ENCODE measurements at regions not wholly inside any gene's neighbourhood (a gene's known extent, or its start where the extent isn't known, plus 50 kb on each side); places are given as distances from the start of the nearest gene placed in this dataset.

DNA sequence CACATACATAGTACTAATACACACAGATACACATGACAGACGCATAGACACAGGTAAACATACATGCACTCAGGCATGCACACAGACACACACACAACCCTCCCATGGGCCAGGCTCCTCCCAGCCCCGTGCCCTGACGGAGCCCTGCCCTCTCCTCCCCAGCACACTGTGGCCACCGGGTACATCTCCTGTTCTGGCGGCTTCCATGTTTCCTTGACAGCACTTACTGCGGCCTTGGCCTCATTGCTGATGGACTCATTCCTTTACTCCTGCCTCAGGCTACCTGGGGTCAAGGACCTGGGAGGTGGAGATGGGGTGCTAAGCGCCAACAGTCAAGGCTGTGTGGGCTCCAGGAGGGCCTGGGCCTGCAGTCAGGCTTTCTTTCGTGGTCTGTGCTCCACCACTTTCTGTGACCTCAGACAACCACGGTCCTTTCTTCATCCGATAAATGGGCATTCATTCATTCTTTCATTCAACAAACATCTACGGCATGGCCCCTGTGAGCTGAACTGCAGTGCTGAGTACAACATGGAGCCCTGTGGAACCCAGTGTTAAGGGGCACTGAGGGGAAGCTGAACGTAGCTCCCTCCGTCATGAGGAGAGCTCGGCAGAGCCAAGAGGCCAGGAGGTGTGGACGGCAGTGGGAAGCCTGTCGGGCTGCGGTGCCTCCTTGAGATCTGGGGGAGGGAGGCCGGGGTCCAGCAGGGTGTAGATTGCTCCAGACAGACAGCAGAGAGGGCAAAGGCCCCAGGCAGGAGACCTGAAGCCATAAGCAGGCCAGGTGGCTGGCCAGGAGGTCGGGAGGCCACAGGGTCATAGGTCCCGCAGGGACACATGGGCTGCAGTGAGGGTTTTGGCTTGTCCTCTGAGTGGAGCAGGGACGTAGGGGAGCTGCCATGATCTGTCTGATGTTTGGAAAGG lies 190.4 kb upstream of the HDAC4 start:
- DNase-seq (ENCODE audit: low read depth in 2 of 2): no peak

DNA sequence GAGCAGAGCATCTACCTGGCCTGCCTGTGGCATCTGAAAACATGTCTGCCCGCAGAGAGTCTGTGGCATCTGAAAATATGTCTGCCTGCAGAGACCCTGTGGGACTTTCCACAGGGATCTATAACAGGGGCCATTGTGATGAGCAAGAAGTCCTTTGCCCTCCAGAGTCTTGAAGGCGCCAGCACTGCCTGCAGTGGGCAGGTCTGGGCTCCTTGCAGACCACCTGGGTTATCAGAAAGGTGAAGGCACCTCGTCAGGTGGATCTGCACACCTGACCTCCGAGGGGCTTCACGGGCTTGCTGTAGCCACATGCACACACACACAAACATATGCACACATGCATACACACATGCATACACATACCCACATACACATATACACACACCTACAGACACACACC lies 189.5 kb upstream of the HDAC4 start:
- DNase-seq (ENCODE audit: low read depth in 2 of 2): no peak

DNA sequence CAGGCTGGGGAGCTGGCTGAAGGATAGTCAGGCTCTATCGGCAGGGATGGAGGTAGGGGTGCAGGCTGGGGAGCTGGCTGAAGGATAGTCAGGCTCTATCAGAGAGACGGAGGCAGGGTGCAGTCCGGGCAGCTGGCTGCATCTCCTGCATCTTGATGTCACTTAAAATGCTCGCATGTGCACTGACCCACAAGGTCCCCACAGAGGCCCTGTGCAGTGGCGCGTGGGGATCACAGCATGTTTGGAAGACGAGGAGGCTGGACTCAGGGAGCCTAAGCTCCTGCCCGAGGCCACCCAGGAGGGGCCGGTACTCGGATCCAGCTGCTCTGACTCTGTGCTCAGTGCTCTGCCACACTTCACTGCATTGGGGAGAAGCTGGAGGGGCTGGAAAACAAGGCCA lies 189.0 kb upstream of the HDAC4 start:
- no peak for DNase-seq (ENCODE audit: low read depth in 2 of 2)

DNA sequence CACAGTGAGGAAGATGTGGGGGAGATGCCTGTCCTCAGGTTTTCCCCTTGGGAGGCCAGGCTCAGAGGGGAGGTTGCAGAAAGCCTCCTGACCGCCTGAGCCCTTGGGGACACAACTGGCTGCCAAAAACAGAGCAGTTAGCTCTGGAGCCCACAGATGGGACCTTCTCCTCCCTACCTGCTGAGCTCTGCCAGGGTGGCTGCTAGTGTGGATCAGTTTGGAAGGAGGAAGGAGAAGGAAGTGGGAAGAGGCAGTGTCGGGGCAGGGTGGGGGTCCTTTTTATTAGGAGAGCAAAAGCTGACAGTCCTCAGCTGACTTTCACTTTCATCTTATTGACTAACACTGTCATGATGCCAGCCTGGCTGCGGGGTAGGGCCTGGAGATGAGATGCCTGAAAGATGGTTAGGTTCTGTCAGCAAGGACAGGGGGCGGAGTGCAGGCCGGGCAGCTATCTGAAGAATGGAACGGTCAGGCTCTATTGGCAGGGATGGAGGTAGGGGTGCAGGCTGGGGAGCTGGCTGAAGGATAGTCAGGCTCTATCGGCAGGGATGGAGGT lies 188.5 kb upstream of the HDAC4 start:
- DNase-seq (ENCODE audit: low read depth in 2 of 2): no peak

DNA sequence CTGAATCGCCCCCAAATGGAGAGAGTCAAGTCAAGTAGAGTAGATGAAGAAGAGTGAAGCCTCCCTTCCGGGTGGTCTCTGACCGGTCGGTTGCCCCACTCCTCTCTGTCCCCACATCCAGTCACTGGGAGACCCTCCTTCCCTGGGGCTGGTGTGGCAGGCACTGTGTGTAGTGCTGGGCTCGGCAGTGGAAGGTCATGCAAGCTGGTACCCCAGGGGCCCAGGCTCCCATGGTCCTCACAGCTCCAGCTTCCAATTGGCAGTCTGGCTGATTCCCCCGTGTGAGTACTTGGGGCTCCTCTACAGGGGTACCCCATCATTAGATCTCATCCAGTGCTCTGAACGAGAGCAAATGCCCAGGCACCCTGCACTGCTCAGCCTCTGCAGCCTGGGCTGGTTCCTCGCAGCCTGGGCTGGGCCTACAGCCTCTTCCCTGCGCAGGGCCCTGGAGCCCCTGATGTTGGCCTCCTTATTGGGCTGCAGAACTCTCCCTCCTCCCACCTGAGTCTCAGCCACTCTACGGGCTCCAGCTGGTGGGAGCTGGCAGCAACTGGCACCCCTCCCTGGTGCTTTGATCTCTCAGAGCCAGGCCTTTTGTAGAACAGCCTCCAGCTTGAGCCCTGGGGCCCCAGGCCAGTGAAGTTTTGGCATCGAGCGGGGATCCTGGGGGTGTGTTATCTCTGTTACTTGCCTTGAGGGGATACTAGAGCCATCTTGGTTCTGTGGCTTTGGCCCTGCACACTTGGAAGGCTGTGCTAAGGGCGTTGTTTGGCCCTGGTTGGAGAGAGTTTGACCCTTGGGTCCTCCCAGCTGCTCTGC lies 187.8 kb upstream of the HDAC4 start:
- no peak for DNase-seq (ENCODE audit: low read depth in 2 of 2)

DNA sequence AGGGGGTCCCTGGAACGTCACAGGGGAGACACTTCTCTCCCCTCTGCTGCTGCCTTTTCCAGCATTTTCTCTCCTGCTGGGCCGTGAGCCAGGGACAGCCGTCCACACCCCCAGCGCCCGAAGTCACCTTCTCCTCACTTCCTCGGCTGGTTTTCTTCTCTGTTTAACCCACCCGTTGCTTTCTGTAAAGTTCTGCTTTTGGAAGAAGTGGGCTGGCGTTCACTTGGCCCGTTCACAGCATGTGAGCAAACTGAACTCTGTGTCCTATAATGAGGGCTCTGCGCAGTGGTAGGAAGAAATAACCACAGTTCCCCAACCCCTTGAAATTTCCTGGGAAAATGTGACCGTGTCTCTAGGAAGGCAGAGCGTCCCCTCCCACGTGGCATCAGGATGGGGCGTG lies 187.0 kb upstream of the HDAC4 start:
- DNase-seq (ENCODE audit: low read depth in 2 of 2): no peak

DNA sequence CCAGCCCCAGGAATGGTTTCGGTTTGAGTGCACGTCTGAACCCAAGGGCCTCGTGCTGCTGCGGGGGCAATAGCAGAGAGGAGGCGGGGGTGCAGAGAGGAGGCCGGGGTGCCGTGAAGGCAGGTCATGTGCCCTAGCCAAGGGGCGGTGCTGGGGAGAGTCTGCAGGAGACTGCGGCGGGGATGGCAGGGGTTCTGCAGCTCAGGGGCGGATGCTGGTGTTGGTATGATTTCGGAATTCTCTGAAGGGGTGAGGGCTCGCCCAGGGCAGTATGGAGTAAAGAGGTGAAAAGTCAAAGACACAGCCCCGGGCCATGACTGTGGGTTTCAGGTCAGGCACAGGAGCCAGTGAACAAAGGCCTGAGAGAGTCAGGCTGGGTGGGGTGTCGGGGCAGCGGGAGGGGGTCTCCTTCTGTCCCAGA lies 186.5 kb upstream of the HDAC4 start:
- DNase-seq (ENCODE audit: low read depth in 2 of 2): no peak

DNA sequence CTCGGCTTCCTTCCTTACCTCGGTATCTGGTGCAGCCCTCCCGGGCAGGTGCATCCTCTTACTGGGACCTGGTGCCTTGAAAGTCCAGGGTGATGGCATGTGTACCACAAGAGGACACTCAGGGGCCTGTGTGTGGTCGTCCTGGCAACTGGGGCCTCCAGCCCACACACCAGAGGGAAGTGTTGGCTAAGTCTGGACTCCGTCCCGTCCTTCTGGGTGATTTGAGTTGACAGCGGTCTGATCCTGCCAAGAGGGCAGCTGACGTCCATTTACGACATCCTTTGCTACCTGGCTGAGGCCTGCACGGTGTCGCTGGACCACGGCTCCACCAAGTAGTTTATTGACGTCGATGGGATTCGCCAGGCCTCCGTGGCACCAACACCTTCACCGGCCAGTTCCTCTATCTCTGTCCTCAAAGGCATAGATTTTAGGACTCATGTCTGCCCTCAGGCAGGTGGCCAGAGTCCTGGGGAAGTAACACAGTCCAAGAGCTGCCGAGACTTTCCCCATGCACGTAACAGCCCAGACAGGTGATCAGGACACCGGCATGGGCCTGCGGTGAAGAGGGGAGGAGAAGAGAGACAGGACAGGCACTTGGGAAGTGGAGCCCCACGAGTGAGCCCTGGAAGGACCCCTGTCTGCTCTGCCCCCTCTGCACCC lies 186.0 kb upstream of the HDAC4 start:
- DNase-seq (ENCODE audit: low read depth in 2 of 2): no peak

DNA sequence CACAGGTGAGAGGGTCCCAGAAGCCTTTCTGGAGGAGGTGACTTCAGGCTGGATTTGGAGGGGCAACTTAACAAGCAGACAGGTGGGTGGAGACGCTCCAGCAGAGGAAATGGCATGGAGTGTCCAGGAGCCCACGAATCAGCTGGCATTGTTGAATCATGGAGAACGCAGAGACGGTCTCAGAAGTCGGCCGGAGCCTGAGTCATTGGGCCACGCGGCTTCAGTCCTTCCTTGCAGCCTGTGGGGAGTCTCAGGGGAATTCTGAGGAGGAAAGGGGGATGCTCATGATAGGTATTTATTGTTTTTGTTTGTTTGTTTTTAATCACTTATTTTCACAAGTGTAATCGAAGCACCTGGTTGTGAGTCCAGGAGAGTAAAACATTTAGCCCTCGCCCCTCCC lies 184.6 kb upstream of the HDAC4 start:
- no peak for DNase-seq (ENCODE audit: low read depth in 2 of 2)

DNA sequence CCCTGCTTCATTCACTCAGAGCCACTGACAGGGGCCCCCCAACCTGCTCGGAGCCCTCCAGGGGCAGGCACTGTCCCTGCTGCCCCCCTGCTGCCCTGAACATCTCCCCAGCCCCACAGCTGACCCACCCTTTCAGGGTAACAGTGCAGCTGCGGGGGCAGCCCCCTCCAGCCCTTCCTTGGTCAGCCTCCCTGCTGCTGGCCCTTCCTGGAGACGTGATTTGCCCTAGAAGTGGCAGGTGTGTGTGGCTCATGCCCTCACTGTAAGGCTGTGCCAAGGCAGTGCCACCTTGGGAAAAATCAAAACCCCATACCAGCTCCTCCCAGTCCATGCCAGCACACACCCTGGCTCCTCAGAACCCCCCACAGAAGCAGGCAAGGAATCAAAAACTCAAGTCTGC lies 184.2 kb upstream of the HDAC4 start:
- DNase-seq (ENCODE audit: low read depth in 2 of 2): no peak

DNA sequence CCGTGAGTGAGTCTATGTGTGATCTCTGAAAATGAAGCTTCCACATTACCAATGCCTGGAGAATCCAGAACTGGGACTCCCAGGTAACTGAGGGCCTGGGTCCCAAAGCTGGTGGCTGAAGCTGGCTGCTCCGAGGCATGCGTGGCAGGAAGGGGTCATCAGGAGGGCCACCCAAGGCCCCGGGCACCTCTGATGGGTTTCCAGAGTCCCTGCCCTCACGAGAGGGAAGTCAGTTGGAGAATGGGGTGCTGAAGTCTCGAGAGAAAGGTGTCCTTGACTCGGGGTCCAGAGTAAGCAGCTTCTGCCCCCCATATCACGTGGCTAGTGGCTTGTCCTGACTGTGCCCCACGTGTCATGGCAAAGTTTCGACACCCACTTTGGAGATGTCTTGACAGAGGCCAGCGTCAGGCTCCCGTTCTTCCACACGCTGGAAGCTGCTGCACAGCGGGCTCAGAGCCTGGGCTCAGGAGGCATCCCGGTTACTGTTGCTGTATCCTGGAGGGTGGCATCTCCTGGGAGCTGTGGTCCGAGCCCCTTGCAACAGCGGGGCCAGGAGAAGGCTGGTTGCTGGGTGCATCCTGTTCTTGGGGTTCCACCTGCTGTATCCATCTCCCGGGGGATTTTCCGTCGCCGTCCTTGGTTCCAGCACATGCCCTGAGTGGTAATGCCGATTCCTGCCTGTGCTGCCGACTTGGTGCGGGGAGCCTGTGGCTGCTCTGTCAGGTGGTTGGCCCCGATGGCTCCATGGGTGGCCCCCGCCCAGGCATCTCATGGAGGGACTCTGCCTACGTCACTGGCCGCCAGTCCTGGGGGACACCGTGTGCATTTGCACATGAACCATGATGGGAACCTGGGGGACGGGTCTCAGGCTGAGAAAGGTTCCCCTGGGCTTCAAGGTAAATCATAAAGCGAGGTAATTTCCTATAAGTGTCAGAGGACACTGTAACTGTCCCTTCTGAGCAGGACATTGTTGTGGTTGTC lies 183.3 kb upstream of the HDAC4 start:
- DNase-seq (ENCODE audit: low read depth in 2 of 2): no peak

DNA sequence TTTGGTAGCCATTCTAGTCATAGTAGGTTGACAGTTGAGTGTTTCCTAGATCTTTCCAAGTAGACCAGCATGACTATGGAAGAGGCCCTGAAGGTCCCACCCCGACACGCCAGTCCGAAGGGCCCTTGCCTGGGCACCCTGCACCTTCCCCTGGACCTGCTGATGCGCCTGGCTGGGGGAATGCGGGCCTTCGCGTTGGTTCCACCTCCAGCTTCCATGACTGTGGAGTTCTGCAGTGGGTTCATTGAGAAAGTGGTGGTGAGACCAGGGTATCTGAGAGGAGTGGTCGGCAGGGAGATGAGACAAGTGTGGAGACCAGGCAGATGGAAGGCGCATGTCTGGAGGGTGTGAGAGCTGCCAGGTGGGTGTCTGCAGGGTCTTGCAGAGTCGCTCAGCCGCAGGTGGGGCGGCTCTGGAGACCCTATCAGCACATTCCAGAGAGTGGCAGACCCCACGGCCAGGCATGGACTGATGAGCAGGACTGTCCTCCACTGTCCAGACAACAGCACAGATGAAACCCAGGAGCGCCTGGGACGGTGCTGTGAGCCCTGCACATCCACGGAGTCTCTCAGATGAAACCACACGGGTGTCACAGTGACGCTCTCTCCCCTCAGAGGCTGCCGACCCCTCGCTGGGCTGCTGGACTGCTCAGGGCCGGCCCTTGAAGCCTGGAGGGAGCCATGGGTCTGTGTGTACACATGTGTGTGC lies 182.5 kb upstream of the HDAC4 start:
- DNase-seq (ENCODE audit: low read depth in 2 of 2): no peak

DNA sequence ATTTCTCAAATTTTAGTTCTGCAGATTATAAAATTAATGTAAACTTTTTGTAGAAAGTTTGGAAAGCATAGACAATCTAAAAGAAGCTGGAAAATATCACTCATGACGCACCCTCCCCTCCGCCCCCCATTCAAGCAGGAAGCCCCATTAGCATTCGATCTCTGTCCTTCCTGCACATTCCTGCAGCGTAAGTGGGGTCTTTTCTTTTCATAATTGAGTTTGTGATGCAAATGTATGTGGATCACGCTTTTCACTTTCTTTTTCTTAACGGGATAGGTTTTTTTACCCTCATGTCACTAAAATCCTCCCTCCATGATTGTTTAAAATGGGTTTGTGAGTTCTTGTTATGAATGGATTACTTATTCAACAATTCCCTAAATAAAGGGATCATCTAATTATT lies 181.7 kb upstream of the HDAC4 start:
- no peak for DNase-seq (ENCODE audit: low read depth in 2 of 2)

DNA sequence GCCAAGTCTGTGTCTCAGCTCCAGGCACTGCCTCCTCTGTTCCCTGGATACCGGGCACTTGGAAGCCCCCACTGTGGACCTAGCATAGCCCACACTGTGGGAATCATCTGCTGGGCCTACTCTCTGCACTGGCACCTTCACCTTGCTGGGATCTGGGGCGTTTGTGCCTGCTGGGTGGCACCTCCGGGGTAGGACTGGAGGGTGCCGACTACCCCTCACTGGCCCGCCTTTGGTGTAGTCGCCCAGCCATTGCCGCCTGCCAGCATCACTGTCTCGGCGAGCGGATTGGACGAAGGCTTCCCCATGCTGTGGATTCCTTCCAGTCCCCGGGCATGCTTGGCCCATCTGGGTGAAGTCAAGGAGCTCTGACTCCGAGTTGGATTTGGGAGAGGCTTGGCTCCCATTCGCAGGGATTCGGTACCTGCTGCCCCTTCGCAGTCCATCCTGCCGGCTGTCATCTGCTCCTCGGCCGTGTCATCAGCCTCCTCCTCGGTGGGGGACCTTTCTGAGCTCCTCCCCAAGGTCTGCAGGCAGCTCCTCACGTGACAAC lies 180.6 kb upstream of the HDAC4 start:
- no peak for DNase-seq (ENCODE audit: low read depth in 2 of 2)

DNA sequence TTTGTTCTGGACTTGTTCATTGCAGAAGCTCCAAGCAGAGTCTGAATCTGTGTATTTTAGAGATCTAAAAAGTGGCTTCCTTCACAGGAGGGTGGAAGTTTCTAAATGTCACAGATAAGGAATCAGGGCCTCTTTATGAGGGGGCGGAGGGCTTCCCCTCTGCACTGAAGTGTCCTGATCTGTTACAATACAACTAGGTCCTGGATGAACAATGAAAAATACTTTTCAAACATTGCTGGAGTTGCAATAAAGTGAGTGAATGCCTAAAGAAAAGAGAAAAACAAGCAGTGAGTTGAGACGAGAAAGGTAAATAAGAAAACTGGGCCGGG lies 179.3 kb upstream of the HDAC4 start:
- DNase-seq (ENCODE audit: low read depth in 2 of 2): no peak

DNA sequence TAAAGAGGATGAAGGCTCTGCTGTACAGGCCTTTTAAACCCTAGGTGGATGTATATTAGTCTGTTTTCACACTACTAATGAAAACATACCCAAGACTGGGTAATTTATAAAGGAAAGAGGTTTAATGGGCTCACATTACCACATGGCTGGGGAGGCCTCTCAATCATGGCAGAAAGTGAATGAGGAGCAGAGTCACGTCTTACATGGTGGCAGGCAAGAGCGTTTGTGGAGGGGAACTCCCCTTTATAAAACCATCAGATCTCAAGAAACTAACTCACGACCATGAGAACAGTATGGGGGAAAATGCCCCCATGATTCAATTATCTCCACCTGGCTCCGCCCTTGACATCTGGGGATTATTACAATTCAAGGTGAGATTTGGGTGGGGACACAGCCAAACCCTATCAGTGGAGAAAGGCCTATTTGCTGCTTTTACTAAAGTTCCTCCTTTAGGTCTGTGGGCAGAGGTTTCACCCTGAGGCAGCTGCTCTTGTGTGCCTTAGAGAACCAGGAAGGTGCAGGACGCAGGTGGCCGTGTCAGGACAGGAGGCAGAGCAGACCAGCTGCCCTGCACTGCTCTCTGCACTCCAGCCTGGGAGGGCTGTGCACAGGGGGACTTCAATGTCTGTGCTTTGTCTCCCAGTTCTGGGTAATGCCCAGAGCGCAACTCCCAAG lies 178.8 kb upstream of the HDAC4 start:
- DNase-seq (ENCODE audit: low read depth in 2 of 2): no peak

DNA sequence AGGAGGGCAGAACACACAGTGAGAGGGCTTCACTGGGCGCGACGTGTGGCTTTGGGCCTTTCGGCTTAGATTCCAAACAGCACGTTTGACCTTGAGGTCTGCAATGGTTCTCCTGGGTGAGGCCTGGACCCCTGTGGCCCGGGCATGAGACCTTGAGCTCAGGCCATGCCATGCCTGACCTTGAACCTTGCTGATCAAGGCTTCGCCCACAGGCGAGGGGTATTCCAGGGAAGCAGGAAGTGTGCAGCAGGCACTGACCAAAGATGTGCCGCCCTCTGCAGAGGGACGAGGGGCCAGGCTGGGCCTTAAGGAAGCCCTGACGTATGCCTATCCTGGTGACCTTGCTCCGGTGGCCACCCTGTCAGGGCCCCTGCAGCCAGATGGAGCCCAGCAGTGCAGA lies 178.3 kb upstream of the HDAC4 start:
- DNase-seq (ENCODE audit: low read depth in 2 of 2): no peak

DNA sequence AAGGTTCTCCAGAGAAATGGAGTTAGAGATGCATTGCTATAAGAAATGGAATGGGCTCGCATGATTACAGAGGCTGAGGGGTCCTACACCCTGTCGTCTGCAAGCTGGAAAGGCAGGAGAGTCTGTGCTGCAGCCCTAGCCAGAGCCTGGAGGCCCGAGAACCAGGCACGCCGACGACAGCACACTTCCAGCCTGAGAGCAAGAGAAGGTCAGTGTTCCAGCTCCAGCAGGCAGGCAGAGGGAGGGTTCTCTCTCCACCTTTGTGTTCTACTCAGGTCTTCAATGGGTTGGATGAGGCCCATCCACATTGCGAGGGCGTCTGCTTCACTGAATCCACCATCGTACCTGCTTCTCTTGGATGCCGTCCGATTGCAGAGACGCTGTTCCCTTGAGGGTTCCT lies 177.6 kb upstream of the HDAC4 start:
- DNase-seq (ENCODE audit: low read depth in 2 of 2): no peak

DNA sequence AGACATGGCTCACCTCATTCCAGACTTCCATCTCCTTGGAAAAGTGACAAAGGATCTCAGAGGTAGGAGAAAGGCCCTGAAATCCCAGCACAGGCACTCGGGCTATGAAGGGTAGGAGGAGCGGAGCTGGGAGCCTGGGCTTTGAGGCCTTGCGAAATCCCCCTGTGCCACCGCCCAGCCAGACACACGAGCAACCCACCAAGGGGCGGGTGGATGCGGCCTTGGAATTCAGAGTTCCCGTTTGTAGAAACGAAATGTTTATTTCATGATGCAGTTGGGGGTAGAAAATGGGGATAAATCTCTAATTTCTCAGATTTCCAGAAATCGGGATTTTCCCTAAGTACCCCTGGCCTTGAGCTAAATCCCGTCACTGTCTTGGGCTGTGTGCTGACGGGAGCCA lies 177.1 kb upstream of the HDAC4 start:
- DNase-seq (ENCODE audit: low read depth in 2 of 2): no peak

Measured in activated CD4-positive, alpha-beta T cell treated with anti-CD3 and anti-CD28 coated beads for 24 hours (primary cell).